Breast epithelium (tissue), 4 donors: ENCODE measurements at regions not wholly inside any gene's neighbourhood (a gene's known extent, or its start where the extent isn't known, plus 50 kb on each side); places are given as distances from the start of the nearest gene placed in this dataset.
A peak's percentile ranks its signal among the peaks of the same experiment; 100 is the strongest.

Experiments used
- DNase-seq, 2 donors: peaks; one replicate each; pipeline ENCODE4 v3.0.0-alpha.2; 2019; ENCODE audit warnings: low spot score in 2 of 2
- H3K27ac ChIP-seq, 2 donors: fragments of 200-600 bp; sonication (generic) in 1 of 2; one replicate each; pipeline ENCODE4 v1.5.1; 2016 to 2019; ENCODE audit warnings: mild to moderate bottlenecking in 1 of 2
- H3K27me3 ChIP-seq, 2 donors: fragments of 200-600 bp; sonication (generic) in 1 of 2; one replicate each; pipeline versions ENCODE4 v1.5.1 to v1.6.0; 2017 to 2019; ENCODE audit warnings: control low read depth in 1 of 2, mild to moderate bottlenecking in 1 of 2
- H3K36me3 ChIP-seq: fragments of 200-600 bp; one replicate; pipeline ENCODE4 v1.5.1; 2019
- H3K4me1 ChIP-seq, 2 donors: fragments of 200-600 bp; sonication (generic); one replicate each; pipeline ENCODE4 v1.5.1; 2016 to 2019; ENCODE audit warnings: control low read depth in 1 of 2
- H3K4me3 ChIP-seq, 3 donors: fragments of 200-600 bp; sonication (generic); 1 replicate in 2 of 3; 2 replicates in 1 of 3; pipeline ENCODE4 v1.5.1; 2016 to 2019; ENCODE audit warnings: mild to moderate bottlenecking in 3 of 3, moderate library complexity in 2 of 3
- H3K9me3 ChIP-seq, 2 donors: fragments of 200-600 bp; sonication (generic) in 1 of 2; one replicate each; pipeline ENCODE4 v1.5.1; 2016 to 2019; ENCODE audit warnings: control low read depth in 1 of 2
- CTCF ChIP-seq, 3 donors: fragments of 450-650 bp; IDR thresholded peaks; one replicate each; pipeline ENCODE4 v1.5.1; 2016 to 2017; ENCODE audit warnings: antibody characterized with exemption in 3 of 3, mild to moderate bottlenecking in 3 of 3, moderate library complexity in 3 of 3
- POLR2A ChIP-seq: fragments of 450-650 bp; IDR thresholded peaks from one replicate; pipeline ENCODE4 v1.6.1; 2016; ENCODE audit warnings: antibody characterized with exemption, mild to moderate bottlenecking, moderate library complexity
- POLR2AphosphoS5 ChIP-seq, 3 donors: sonication (generic); formaldehyde crosslinking; IDR thresholded peaks; one replicate each; pipeline ENCODE4 v1.6.1; 2017; ENCODE audit warnings: antibody characterized with exemption in 3 of 3
- intact Hi-C: fragments of 100-400 bp; cut with DNase I; formaldehyde crosslinking; loops from one replicate; pipeline ENCODE4 v1.15.1; 2023; ENCODE audit warnings: low total_unique reads

GRCh38 chr2:239504643-239505235 is 103.9 kb upstream of the HDAC4 start:
- TF ChIP-seq CTCF (IDR thresholded peaks at IDR 0.05) (no peak), POLR2AphosphoS5 (IDR thresholded peaks at IDR 0.05) (no peak), POLR2A (no peak)
- Histone ChIP-seq H3K36me3 (no peaks in the 10 kb centered on the region), H3K27ac (no peak overlapping the region), H3K9me3 (no peaks in the 10 kb centered on the region), H3K4me1 (no peaks in the 10 kb centered on the region), H3K27me3 (no peaks in the 10 kb centered on the region), H3K4me3 (no peak overlapping the region)
- intact Hi-C loops: no loop called here
- DNase-seq: no peak

- Histone ChIP-seq H3K27ac (no peak overlapping the region), H3K27me3 (no peaks in the 10 kb centered on the region), H3K4me3 (no peak overlapping the region), H3K9me3 (no peaks in the 10 kb centered on the region), H3K4me1 (no peaks in the 10 kb centered on the region), H3K36me3 (no peaks in the 10 kb centered on the region)
- intact Hi-C loops: no loop called here
- TF ChIP-seq POLR2AphosphoS5 (IDR thresholded peaks at IDR 0.05): no peak
- TF ChIP-seq CTCF (IDR thresholded peaks at IDR 0.05): no peak
- no peak for DNase-seq
These were observed 101.8 kb upstream of the HDAC4 start for GRCh38 chr2:239502430-239503186.

GRCh38 chr2:239500574-239501550 is 100.0 kb upstream of the HDAC4 start:
- Histone ChIP-seq H3K4me3 (no peak overlapping the region), H3K4me1 (no peaks in the 10 kb centered on the region), H3K27ac (peak overlapping the region; percentile 3 to 43), H3K27me3 (no peaks in the 10 kb centered on the region), H3K36me3 (no peaks in the 10 kb centered on the region), H3K9me3 (no peaks in the 10 kb centered on the region)
- intact Hi-C loops: no loop called here
- no peak for DNase-seq
- TF ChIP-seq CTCF (IDR thresholded peaks at IDR 0.05) (no peak), POLR2AphosphoS5 (IDR thresholded peaks at IDR 0.05) (no peak), POLR2A (no peak)

- Histone ChIP-seq H3K4me1 (no peaks in the 10 kb centered on the region), H3K27ac (peak overlapping the region; percentile 43 to 56), H3K36me3 (no peaks in the 10 kb centered on the region), H3K27me3 (no peaks in the 10 kb centered on the region), H3K4me3 (no peak overlapping the region), H3K9me3 (no peaks in the 10 kb centered on the region)
- TF ChIP-seq CTCF (IDR thresholded peaks at IDR 0.05) (no peak), POLR2A (no peak)
- DNase-seq: no peak
- intact Hi-C loops: no loop called here
These were observed 99.1 kb upstream of the HDAC4 start for GRCh38 chr2:239499726-239500573.
